ENCODE measurements at regions not wholly inside any gene's neighbourhood (a gene's known extent, or its start where the extent isn't known, plus 50 kb on each side); places are given as distances from the start of the nearest gene placed in this dataset.

GRCh38 chr4:123589301-123589700 is 192.7 kb downstream of the SPRY1 start:
- no peaks in the 10 kb centered on the region for H3K79me2 ChIP-seq (ENCODE audit: control insufficient read depth, insufficient read depth, low read length, unreplicated experiment)
- H3K27ac ChIP-seq (ENCODE audit: low read depth, low read length) = no peak overlapping the region
- no peaks in the 10 kb centered on the region for H3K27me3 ChIP-seq (ENCODE audit: insufficient read depth, low read length)
- H2AFZ ChIP-seq (ENCODE audit: low read length, unreplicated experiment) = no peak overlapping the region
- no peak overlapping the region for H3K4me3 ChIP-seq (ENCODE audit: low read depth, low read length)
- no peaks in the 10 kb centered on the region for H3K4me1 ChIP-seq (ENCODE audit: control insufficient read depth, insufficient read depth, low read length, unreplicated experiment)
- no peaks in the 10 kb centered on the region for H3K36me3 ChIP-seq (ENCODE audit: insufficient read depth, low read length)

- Histone ChIP-seq H3K4me1 (ENCODE audit: control insufficient read depth, insufficient read depth, low read length, unreplicated experiment) (no peaks in the 10 kb centered on the region), H3K79me2 (ENCODE audit: control insufficient read depth, insufficient read depth, low read length, unreplicated experiment) (no peaks in the 10 kb centered on the region), H3K27me3 (ENCODE audit: insufficient read depth, low read length) (no peaks in the 10 kb centered on the region), H3K4me3 (ENCODE audit: low read depth, low read length) (no peak overlapping the region), H3K27ac (ENCODE audit: low read depth, low read length) (no peak overlapping the region), H3K36me3 (ENCODE audit: insufficient read depth, low read length) (no peaks in the 10 kb centered on the region), H2AFZ (ENCODE audit: low read length, unreplicated experiment) (no peak overlapping the region)
Measured at GRCh38 chr4:123591875-123592274, 195.3 kb downstream of the SPRY1 start.

- Histone ChIP-seq H3K27me3 (ENCODE audit: insufficient read depth, low read length) (no peaks in the 10 kb centered on the region), H3K27ac (ENCODE audit: low read depth, low read length) (no peak overlapping the region), H3K36me3 (ENCODE audit: insufficient read depth, low read length) (no peaks in the 10 kb centered on the region), H3K4me3 (ENCODE audit: low read depth, low read length) (no peak overlapping the region), H3K4me1 (ENCODE audit: control insufficient read depth, insufficient read depth, low read length, unreplicated experiment) (no peaks in the 10 kb centered on the region), H2AFZ (ENCODE audit: low read length, unreplicated experiment) (no peak overlapping the region), H3K79me2 (ENCODE audit: control insufficient read depth, insufficient read depth, low read length, unreplicated experiment) (no peaks in the 10 kb centered on the region)
Measured at GRCh38 chr4:123593655-123594054, 197.1 kb downstream of the SPRY1 start.

GRCh38 chr4:123596805-123597204 is 200.2 kb downstream of the SPRY1 start:
- Histone ChIP-seq H3K36me3 (ENCODE audit: insufficient read depth, low read length) (no peaks in the 10 kb centered on the region), H3K27ac (ENCODE audit: low read depth, low read length) (no peak overlapping the region), H3K4me3 (ENCODE audit: low read depth, low read length) (no peak overlapping the region), H3K27me3 (ENCODE audit: insufficient read depth, low read length) (no peaks in the 10 kb centered on the region), H2AFZ (ENCODE audit: low read length, unreplicated experiment) (no peak overlapping the region), H3K4me1 (ENCODE audit: control insufficient read depth, insufficient read depth, low read length, unreplicated experiment) (peaks cover 3% of the 10 kb centered on the region), H3K79me2 (ENCODE audit: control insufficient read depth, insufficient read depth, low read length, unreplicated experiment) (no peaks in the 10 kb centered on the region)

- Histone ChIP-seq H2AFZ (ENCODE audit: low read length, unreplicated experiment) (no peak overlapping the region), H3K4me3 (ENCODE audit: low read depth, low read length) (no peak overlapping the region), H3K27me3 (ENCODE audit: insufficient read depth, low read length) (no peaks in the 10 kb centered on the region), H3K79me2 (ENCODE audit: control insufficient read depth, insufficient read depth, low read length, unreplicated experiment) (no peaks in the 10 kb centered on the region), H3K4me1 (ENCODE audit: control insufficient read depth, insufficient read depth, low read length, unreplicated experiment) (peaks cover 3% of the 10 kb centered on the region), H3K36me3 (ENCODE audit: insufficient read depth, low read length) (no peaks in the 10 kb centered on the region), H3K27ac (ENCODE audit: low read depth, low read length) (no peak overlapping the region)
Measured at GRCh38 chr4:123597586-123597985, 201.0 kb downstream of the SPRY1 start.

- no peak overlapping the region for H2AFZ ChIP-seq (ENCODE audit: low read length, unreplicated experiment)
- H3K4me3 ChIP-seq (ENCODE audit: low read depth, low read length) = no peak overlapping the region
- H3K27me3 ChIP-seq (ENCODE audit: insufficient read depth, low read length) = no peaks in the 10 kb centered on the region
- no peak overlapping the region for H3K27ac ChIP-seq (ENCODE audit: low read depth, low read length)
- no peaks in the 10 kb centered on the region for H3K79me2 ChIP-seq (ENCODE audit: control insufficient read depth, insufficient read depth, low read length, unreplicated experiment)
- no peaks in the 10 kb centered on the region for H3K36me3 ChIP-seq (ENCODE audit: insufficient read depth, low read length)
- peaks cover 8% of the 10 kb centered on the region for H3K4me1 ChIP-seq (ENCODE audit: control insufficient read depth, insufficient read depth, low read length, unreplicated experiment)
Measured at GRCh38 chr4:123598331-123598730, 201.7 kb downstream of the SPRY1 start.

GRCh38 chr4:123599061-123599919 is 202.7 kb downstream of the SPRY1 start:
- no peak overlapping the region for H3K4me3 ChIP-seq (ENCODE audit: low read depth, low read length)
- peaks cover 8% of the 10 kb centered on the region for H3K4me1 ChIP-seq (ENCODE audit: control insufficient read depth, insufficient read depth, low read length, unreplicated experiment)
- no peaks in the 10 kb centered on the region for H3K79me2 ChIP-seq (ENCODE audit: control insufficient read depth, insufficient read depth, low read length, unreplicated experiment)
- no peak overlapping the region for H2AFZ ChIP-seq (ENCODE audit: low read length, unreplicated experiment)
- no peaks in the 10 kb centered on the region for H3K36me3 ChIP-seq (ENCODE audit: insufficient read depth, low read length)
- no peaks in the 10 kb centered on the region for H3K27me3 ChIP-seq (ENCODE audit: insufficient read depth, low read length)
- H3K27ac ChIP-seq (ENCODE audit: low read depth, low read length) = no peak overlapping the region

- no peak overlapping the region for H2AFZ ChIP-seq (ENCODE audit: low read length, unreplicated experiment)
- no peak overlapping the region for H3K4me3 ChIP-seq (ENCODE audit: low read depth, low read length)
Measured at GRCh38 chr4:123599920-123600810, 203.6 kb downstream of the SPRY1 start.

GRCh38 chr4:123600987-123601904 is 204.7 kb downstream of the SPRY1 start:
- Histone ChIP-seq H3K4me1 (ENCODE audit: control insufficient read depth, insufficient read depth, low read length, unreplicated experiment) (peaks cover 8% of the 10 kb centered on the region), H3K27me3 (ENCODE audit: insufficient read depth, low read length) (no peaks in the 10 kb centered on the region), H3K79me2 (ENCODE audit: control insufficient read depth, insufficient read depth, low read length, unreplicated experiment) (no peaks in the 10 kb centered on the region), H3K27ac (ENCODE audit: low read depth, low read length) (no peak overlapping the region), H2AFZ (ENCODE audit: low read length, unreplicated experiment) (no peak overlapping the region), H3K4me3 (ENCODE audit: low read depth, low read length) (no peak overlapping the region), H3K36me3 (ENCODE audit: insufficient read depth, low read length) (no peaks in the 10 kb centered on the region)

More at GRCh38 chr4:123599920-123600810, 203.6 kb downstream of the SPRY1 start:
- no peaks in the 10 kb centered on the region for H3K36me3 ChIP-seq (ENCODE audit: insufficient read depth, low read length)
- no peaks in the 10 kb centered on the region for H3K79me2 ChIP-seq (ENCODE audit: control insufficient read depth, insufficient read depth, low read length, unreplicated experiment)
- peaks cover 8% of the 10 kb centered on the region for H3K4me1 ChIP-seq (ENCODE audit: control insufficient read depth, insufficient read depth, low read length, unreplicated experiment)
- H3K27ac ChIP-seq (ENCODE audit: low read depth, low read length) = no peak overlapping the region
- H3K27me3 ChIP-seq (ENCODE audit: insufficient read depth, low read length) = no peaks in the 10 kb centered on the region

- no peaks in the 10 kb centered on the region for H3K27me3 ChIP-seq (ENCODE audit: insufficient read depth, low read length)
- no peak overlapping the region for H3K27ac ChIP-seq (ENCODE audit: low read depth, low read length)
- H3K4me1 ChIP-seq (ENCODE audit: control insufficient read depth, insufficient read depth, low read length, unreplicated experiment) = peaks cover 8% of the 10 kb centered on the region
- H2AFZ ChIP-seq (ENCODE audit: low read length, unreplicated experiment) = no peak overlapping the region
- no peaks in the 10 kb centered on the region for H3K79me2 ChIP-seq (ENCODE audit: control insufficient read depth, insufficient read depth, low read length, unreplicated experiment)
- H3K4me3 ChIP-seq (ENCODE audit: low read depth, low read length) = no peak overlapping the region
- no peaks in the 10 kb centered on the region for H3K36me3 ChIP-seq (ENCODE audit: insufficient read depth, low read length)
Measured at GRCh38 chr4:123602007-123602406, 205.4 kb downstream of the SPRY1 start.
